IMR-90 (cell line): ENCODE measurements at regions not wholly inside any gene's neighbourhood (a gene's known extent, or its start where the extent isn't known, plus 50 kb on each side); places are given as distances from the start of the nearest gene placed in this dataset.

Experiments used
- CEBPB ChIP-seq: IDR thresholded peaks from 2 replicates; pipeline ENCODE4 v1.6.1; 2012; ENCODE audit warnings: low read depth, low read length, improper control_type of control experiment
- CHD1 ChIP-seq: IDR thresholded peaks from 2 replicates; pipeline ENCODE4 v1.6.1; 2012; ENCODE audit warnings: low read depth, low read length, improper control_type of control experiment
- CTCF ChIP-seq: conservative IDR thresholded peaks from 2 replicates; pipeline ENCODE4 v1.5.1; 2012; ENCODE audit warnings: mild to moderate bottlenecking, low read depth, low read length, improper control_type of control experiment
- MAFK ChIP-seq: IDR thresholded peaks from 2 replicates; pipeline ENCODE4 v1.6.1; 2012; ENCODE audit warnings: low read depth, low read length, improper control_type of control experiment
- MAZ ChIP-seq: IDR thresholded peaks from 2 replicates; pipeline ENCODE4 v1.6.1; 2012; ENCODE audit warnings: low read depth, mild to moderate bottlenecking, low read length, improper control_type of control experiment, moderate library complexity, borderline replicate concordance
- NFE2L2 ChIP-seq: fragments of 150-350 bp; IDR thresholded peaks from 2 replicates; pipeline ENCODE4 v1.6.1; 2016; ENCODE audit warnings: low read depth, mild to moderate bottlenecking, low read length
- POLR2A ChIP-seq: IDR thresholded peaks from 2 replicates; pipeline ENCODE4 v1.6.1; 2012; ENCODE audit warnings: mild to moderate bottlenecking, low read depth, low read length
- RAD21 ChIP-seq: IDR thresholded peaks from 2 replicates; pipeline ENCODE4 v1.6.1; 2012; ENCODE audit warnings: low read length, improper control_type of control experiment
- RCOR1 ChIP-seq: IDR thresholded peaks from 2 replicates; pipeline ENCODE4 v1.6.1; 2012; ENCODE audit warnings: mild to moderate bottlenecking, low read length, improper control_type of control experiment; ENCODE audit not compliant: insufficient replicate concordance

DNA sequence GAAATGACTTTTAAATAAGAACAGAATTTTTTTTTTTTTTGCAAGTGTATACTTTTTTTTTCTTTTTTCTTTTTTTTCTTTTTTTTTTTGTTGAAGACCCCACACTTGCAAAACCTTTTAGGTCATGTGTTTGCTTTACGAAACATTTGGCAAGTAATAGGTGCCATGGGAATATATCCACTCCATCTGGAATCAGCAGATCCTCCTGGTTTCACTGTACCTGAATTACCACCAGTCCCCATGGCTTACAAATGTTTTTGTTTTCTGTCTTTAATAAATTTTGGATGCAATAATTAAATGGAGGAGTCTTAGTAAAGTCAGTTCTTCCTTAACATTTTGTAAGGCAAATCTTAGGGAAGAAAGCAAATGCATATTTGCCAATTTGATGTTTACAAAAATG is 559.7 kb upstream of the ZEB2 start:
- TF ChIP-seq CEBPB (no peak), CTCF (no peak), RAD21 (no peak), POLR2A (no peak), NFE2L2 (no peak), CHD1 (no peak), RCOR1 (no peak), MAZ (no peak), MAFK (no peak)
